Lower lobe of right lung (tissue), 2 donors: ENCODE measurements at regions not wholly inside any gene's neighbourhood (a gene's known extent, or its start where the extent isn't known, plus 50 kb on each side); places are given as distances from the start of the nearest gene placed in this dataset.

Experiments used
- ATAC-seq, 2 donors: fragments of 200-7000 bp; cut with Tn5 transposase; one replicate each; pipeline ENCODE4 v1.9.1; 2020 to 2022; ENCODE audit warnings: mild to moderate bottlenecking in 2 of 2, moderate library complexity in 2 of 2
- DNase-seq: peaks from one replicate; pipeline ENCODE4 v3.0.0-alpha.2; 2020
- H3K27ac ChIP-seq: fragments of 200-600 bp; one replicate; pipeline ENCODE4 v1.8.0; 2022
- H3K27me3 ChIP-seq: fragments of 200-600 bp; one replicate; pipeline ENCODE4 v1.8.0; 2022; ENCODE audit warnings: low read depth
- H3K36me3 ChIP-seq: fragments of 200-600 bp; one replicate; pipeline ENCODE4 v1.8.0; 2022; ENCODE audit warnings: mild to moderate bottlenecking
- H3K4me1 ChIP-seq: fragments of 200-600 bp; one replicate; pipeline ENCODE4 v1.8.0; 2022
- H3K4me3 ChIP-seq: fragments of 200-600 bp; one replicate; pipeline ENCODE4 v1.8.0; 2022; ENCODE audit warnings: mild to moderate bottlenecking
- H3K9me3 ChIP-seq: fragments of 200-600 bp; one replicate; pipeline ENCODE4 v1.8.0; 2022
- intact Hi-C: fragments of 100-400 bp; cut with DNase I; formaldehyde crosslinking; loops from one replicate; pipeline ENCODE4 v1.11.0; 2022
- TF ChIP-seq, protein P1 (sequence below): fragments of 200-600 bp; IDR thresholded peaks from one replicate; pipeline ENCODE4 v1.8.0; 2022; ENCODE audit warnings: antibody characterized with exemption, mild to moderate bottlenecking
- donor health status: DM: no; HTN: yes; CAD: no; lungs with severe emphysema.

- no peak for ATAC-seq
- Histone ChIP-seq H3K9me3 (peaks cover 11% of the 10 kb centered on the region), H3K27ac (no peak overlapping the region), H3K36me3 (no peaks in the 10 kb centered on the region), H3K27me3 (no peaks in the 10 kb centered on the region), H3K4me1 (no peaks in the 10 kb centered on the region), H3K4me3 (no peak overlapping the region)
- TF ChIP-seq, protein P1, sequence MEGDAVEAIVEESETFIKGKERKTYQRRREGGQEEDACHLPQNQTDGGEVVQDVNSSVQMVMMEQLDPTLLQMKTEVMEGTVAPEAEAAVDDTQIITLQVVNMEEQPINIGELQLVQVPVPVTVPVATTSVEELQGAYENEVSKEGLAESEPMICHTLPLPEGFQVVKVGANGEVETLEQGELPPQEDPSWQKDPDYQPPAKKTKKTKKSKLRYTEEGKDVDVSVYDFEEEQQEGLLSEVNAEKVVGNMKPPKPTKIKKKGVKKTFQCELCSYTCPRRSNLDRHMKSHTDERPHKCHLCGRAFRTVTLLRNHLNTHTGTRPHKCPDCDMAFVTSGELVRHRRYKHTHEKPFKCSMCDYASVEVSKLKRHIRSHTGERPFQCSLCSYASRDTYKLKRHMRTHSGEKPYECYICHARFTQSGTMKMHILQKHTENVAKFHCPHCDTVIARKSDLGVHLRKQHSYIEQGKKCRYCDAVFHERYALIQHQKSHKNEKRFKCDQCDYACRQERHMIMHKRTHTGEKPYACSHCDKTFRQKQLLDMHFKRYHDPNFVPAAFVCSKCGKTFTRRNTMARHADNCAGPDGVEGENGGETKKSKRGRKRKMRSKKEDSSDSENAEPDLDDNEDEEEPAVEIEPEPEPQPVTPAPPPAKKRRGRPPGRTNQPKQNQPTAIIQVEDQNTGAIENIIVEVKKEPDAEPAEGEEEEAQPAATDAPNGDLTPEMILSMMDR, result no peak
- intact Hi-C loops, result no loop called here
- no peak for DNase-seq
Measured at GRCh38 chr1:233777566-233777965, 126.9 kb upstream of the SLC35F3 start.

DNA sequence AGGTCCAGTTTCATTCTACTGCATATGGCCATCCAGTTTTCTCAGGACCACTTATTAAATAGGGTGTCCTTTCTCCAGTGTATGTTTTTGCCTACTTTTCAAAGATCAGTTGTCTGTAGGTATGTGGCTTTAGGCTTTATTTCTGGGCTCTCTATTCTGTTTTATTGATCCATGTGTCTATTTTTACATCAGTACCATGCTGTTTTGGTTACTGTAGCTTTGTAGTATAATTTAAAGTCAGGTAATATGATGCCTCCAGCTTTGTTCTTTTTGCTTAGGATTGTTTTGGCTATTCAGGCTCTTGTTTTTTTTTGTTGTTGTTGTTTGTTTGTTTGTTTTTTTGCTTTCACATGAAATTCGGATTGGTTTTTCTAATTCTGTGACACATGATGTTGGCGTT, 124.4 kb upstream of the SLC35F3 start:
- Histone ChIP-seq H3K36me3 (no peaks in the 10 kb centered on the region), H3K4me3 (no peak overlapping the region), H3K27me3 (no peaks in the 10 kb centered on the region), H3K27ac (no peak overlapping the region), H3K4me1 (no peaks in the 10 kb centered on the region), H3K9me3 (peaks cover 11% of the 10 kb centered on the region)
- TF ChIP-seq, protein P1, result no peak
- intact Hi-C loops, result no loop called here
- DNase-seq (no peak), ATAC-seq (no peak)

DNA sequence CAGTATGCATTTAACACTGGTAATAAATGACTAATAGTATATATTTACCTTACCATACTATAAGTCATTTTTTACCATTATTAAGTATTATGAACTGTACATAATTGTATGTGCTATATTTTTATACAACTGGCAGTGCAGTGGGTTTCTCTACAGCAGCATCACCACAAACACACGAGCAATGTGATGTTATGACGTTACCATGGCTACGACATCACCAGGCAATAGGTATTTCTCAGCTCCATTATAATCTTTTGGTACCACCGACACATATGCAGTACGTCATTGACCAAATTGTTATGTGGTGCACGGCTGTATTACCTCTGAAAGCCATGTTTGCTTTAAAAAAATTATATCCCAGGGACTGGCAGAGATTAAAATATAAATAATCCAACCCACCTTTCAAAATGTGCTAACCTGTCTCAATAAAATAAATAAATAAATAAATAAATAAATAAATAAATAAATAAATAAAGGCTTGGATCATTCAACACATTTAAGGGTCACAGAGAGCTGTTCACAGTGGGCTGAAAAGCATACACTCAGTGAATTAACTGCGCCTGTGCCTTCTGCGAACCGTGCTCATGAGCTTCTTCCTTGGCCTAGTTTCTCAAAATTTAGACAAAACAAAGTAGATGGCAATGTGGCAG, 121.4 kb upstream of the SLC35F3 start:
- Histone ChIP-seq H3K4me3 (no peak overlapping the region), H3K27ac (no peak overlapping the region), H3K27me3 (no peaks in the 10 kb centered on the region), H3K9me3 (peaks cover 11% of the 10 kb centered on the region), H3K4me1 (no peaks in the 10 kb centered on the region), H3K36me3 (no peaks in the 10 kb centered on the region)
- TF ChIP-seq, protein P1, result no peak
- intact Hi-C loops, result no loop called here
- DNase-seq, result no peak
- no peak for ATAC-seq

DNA sequence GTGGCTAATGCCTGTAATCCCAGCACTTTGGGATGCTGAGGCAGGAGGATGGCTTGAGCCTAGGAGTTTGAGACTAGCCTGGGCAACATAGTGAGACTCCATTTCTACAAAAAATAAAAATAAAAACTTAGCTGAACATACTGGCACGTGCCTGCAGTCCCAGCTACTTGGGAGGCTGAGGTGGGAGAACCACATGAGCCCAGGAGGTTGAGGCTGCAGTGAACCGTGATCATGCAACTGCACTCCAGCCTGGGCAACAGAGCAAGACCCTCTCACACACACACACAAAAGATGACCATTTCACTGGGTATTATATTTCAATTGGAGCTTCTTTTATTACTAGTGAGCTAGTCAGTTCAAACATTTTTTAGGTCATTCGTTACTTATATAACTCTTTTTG, 116.9 kb upstream of the SLC35F3 start:
- DNase-seq (no peak), ATAC-seq (no peak)
- Histone ChIP-seq H3K36me3 (no peaks in the 10 kb centered on the region), H3K27ac (no peak overlapping the region), H3K9me3 (no peaks in the 10 kb centered on the region), H3K4me1 (no peaks in the 10 kb centered on the region), H3K27me3 (peaks cover 2% of the 10 kb centered on the region), H3K4me3 (no peak overlapping the region)
- intact Hi-C loops, result no loop called here
- TF ChIP-seq, protein P1, result no peak

DNA sequence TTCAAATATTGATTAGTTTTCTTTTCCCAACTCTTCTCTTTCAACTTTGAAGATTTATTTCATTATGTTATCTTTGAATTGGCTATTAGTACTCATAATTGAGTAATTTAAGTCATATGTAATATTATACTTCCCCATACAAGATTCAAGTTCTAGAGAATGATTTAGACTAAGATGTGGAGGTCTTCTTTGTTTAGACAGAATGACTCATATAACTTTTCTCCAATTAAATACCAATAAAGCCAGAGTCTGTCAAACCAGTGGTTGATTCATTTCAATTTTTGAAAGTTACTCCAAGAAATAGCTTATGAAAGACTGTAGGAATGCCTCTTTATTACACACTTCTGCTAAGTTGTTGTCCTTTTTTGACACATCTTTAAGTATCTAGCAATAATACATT, 115.8 kb upstream of the SLC35F3 start:
- peaks cover 2% of the 10 kb centered on the region for H3K27me3 ChIP-seq
- H3K36me3 ChIP-seq, result no peaks in the 10 kb centered on the region
- DNase-seq, result no peak
- intact Hi-C loops, result no loop called here
- H3K27ac ChIP-seq, result no peak overlapping the region
- TF ChIP-seq, protein P1, result no peak
- ATAC-seq, result no peak
- no peaks in the 10 kb centered on the region for H3K9me3 ChIP-seq
- H3K4me3 ChIP-seq, result no peak overlapping the region
- H3K4me1 ChIP-seq, result no peaks in the 10 kb centered on the region
